Liver (tissue), 3 donors: ENCODE measurements at regions not wholly inside any gene's neighbourhood (a gene's known extent, or its start where the extent isn't known, plus 50 kb on each side); places are given as distances from the start of the nearest gene placed in this dataset.

Source experiments
- CTCF ChIP-seq: fragments of 150-350 bp; IDR thresholded peaks from 2 replicates; pipeline ENCODE4 v1.5.1; 2017; ENCODE audit warnings: improper control_type of control experiment, low read depth, low read length; ENCODE audit not compliant: missing input control
- JUND ChIP-seq, 2 donors: IDR thresholded peaks; 2 replicates each; pipeline ENCODE4 v1.6.1; 2016; ENCODE audit warnings: antibody characterized with exemption in 2 of 2
- NR2F2 ChIP-seq: IDR thresholded peaks from 2 replicates; pipeline ENCODE4 v1.6.1; 2016; ENCODE audit warnings: antibody characterized with exemption
- RAD21 ChIP-seq, 2 donors: IDR thresholded peaks; 2 replicates each; pipeline ENCODE4 v1.6.1; 2016; ENCODE audit warnings: antibody characterized with exemption in 2 of 2, mild to moderate bottlenecking in 2 of 2
- REST ChIP-seq: IDR thresholded peaks from 2 replicates; pipeline ENCODE4 v1.6.1; 2016; ENCODE audit warnings: antibody characterized with exemption, mild to moderate bottlenecking
- RXRA ChIP-seq, 2 donors: IDR thresholded peaks; 2 replicates each; pipeline ENCODE4 v1.6.1; 2017 to 2018; ENCODE audit warnings: antibody characterized with exemption in 2 of 2, mild to moderate bottlenecking in 1 of 2
- TAF1 ChIP-seq: conservative IDR thresholded peaks from 2 replicates; pipeline ENCODE4 v1.6.1; 2016; ENCODE audit warnings: antibody characterized with exemption, mild to moderate bottlenecking
- TF ChIP-seq, protein P1 (sequence below): IDR thresholded peaks from 2 replicates; pipeline ENCODE4 v1.6.1; 2016; ENCODE audit warnings: antibody characterized with exemption
- TF ChIP-seq, protein P2 (sequence below): IDR thresholded peaks from 2 replicates; pipeline ENCODE4 v1.6.1; 2016; ENCODE audit warnings: antibody characterized with exemption
- donor health status: healthy.
- donor health status: healthy.

DNA sequence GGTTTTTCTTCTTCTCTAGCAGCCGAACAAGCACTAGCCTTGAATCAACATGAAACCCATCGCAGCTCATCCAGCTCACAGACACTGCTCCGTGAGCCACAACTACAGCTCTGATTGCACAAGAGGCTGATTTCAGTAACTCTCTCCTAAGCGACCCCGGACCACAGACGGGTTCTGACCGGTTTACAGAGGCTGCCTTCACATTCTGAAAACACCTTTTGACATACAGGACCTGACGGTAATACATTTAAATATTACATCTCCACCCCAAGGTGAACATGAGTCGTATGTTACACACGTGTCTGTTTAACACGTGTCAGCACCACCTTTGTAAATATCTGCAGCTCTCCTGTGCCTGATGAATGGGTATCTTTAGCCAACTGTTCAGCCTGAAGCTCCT is 120.7 kb downstream of the TMEM18 start:
- no peak for TF ChIP-seq CTCF
- TF ChIP-seq, protein P1, sequence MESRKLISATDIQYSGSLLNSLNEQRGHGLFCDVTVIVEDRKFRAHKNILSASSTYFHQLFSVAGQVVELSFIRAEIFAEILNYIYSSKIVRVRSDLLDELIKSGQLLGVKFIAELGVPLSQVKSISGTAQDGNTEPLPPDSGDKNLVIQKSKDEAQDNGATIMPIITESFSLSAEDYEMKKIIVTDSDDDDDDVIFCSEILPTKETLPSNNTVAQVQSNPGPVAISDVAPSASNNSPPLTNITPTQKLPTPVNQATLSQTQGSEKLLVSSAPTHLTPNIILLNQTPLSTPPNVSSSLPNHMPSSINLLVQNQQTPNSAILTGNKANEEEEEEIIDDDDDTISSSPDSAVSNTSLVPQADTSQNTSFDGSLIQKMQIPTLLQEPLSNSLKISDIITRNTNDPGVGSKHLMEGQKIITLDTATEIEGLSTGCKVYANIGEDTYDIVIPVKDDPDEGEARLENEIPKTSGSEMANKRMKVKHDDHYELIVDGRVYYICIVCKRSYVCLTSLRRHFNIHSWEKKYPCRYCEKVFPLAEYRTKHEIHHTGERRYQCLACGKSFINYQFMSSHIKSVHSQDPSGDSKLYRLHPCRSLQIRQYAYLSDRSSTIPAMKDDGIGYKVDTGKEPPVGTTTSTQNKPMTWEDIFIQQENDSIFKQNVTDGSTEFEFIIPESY, result no peak
- TF ChIP-seq REST, result no peak
- no peak for TF ChIP-seq RAD21 (IDR thresholded peaks at IDR 0.05)
- no peak for TF ChIP-seq RXRA (IDR thresholded peaks at IDR 0.05)
- TF ChIP-seq, protein P2, sequence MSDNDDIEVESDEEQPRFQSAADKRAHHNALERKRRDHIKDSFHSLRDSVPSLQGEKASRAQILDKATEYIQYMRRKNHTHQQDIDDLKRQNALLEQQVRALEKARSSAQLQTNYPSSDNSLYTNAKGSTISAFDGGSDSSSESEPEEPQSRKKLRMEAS, result no peak
- no peak for TF ChIP-seq NR2F2
- TF ChIP-seq JUND (IDR thresholded peaks at IDR 0.05), result no peak
- TF ChIP-seq TAF1, result no peak
